ENCODE measurements at regions not wholly inside any gene's neighbourhood (a gene's known extent, or its start where the extent isn't known, plus 50 kb on each side); places are given as distances from the start of the nearest gene placed in this dataset.

DNA sequence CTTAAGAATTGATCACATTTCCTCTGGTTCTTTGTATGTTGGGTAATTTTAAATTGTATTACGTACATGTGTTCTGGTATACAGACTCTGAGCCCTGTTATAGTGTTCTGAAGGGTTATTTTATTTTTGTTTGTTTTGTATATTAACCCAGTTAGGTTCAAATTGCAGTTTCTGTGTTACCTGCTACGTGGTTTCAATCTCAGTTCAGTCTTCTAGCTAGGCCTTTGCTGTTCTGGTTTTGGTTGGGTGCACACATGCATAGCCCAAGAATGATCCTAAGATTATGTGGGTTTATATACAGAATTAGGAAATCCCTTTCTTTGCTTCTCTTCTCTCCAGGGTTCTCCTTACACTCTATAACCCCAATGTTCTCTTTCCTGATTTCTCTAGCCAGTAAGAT is 161.0 kb downstream of the PPP1R2C start:
- Histone ChIP-seq H3K27me3 (ENCODE audit: insufficient read depth, low read length, poor library complexity) (no peaks in the 10 kb centered on the region), H3K4me2 (ENCODE audit: insufficient read depth, low read length) (no peak overlapping the region), H3K4me3 (ENCODE audit: low read depth in 1 of 2, low read length in 2 of 2) (no peak overlapping the region), H3K4me1 (ENCODE audit: insufficient read depth, low read length) (peaks cover 14% of the 10 kb centered on the region), H3K27ac (ENCODE audit: low read length) (no peak overlapping the region), H3K79me2 (ENCODE audit: insufficient read depth, low read length) (no peaks in the 10 kb centered on the region), H3K9ac (ENCODE audit: low read depth, low read length) (no peak overlapping the region), H4K20me1 (ENCODE audit: insufficient read depth, low read length) (no peaks in the 10 kb centered on the region), H2AFZ (ENCODE audit: low read depth, low read length) (no peak overlapping the region), H3K36me3 (ENCODE audit: insufficient read depth, low read length) (no peaks in the 10 kb centered on the region), H3K9me3 (ENCODE audit: insufficient read depth, low read length, severe bottlenecking) (no peaks in the 10 kb centered on the region)
- TF ChIP-seq, protein P1, sequence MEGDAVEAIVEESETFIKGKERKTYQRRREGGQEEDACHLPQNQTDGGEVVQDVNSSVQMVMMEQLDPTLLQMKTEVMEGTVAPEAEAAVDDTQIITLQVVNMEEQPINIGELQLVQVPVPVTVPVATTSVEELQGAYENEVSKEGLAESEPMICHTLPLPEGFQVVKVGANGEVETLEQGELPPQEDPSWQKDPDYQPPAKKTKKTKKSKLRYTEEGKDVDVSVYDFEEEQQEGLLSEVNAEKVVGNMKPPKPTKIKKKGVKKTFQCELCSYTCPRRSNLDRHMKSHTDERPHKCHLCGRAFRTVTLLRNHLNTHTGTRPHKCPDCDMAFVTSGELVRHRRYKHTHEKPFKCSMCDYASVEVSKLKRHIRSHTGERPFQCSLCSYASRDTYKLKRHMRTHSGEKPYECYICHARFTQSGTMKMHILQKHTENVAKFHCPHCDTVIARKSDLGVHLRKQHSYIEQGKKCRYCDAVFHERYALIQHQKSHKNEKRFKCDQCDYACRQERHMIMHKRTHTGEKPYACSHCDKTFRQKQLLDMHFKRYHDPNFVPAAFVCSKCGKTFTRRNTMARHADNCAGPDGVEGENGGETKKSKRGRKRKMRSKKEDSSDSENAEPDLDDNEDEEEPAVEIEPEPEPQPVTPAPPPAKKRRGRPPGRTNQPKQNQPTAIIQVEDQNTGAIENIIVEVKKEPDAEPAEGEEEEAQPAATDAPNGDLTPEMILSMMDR (IDR thresholded peaks at IDR 0.05; ENCODE audit: borderline replicate concordance, extremely low read depth, low read length, poor library complexity, severe bottlenecking): no peak
- TF ChIP-seq EZH2 (IDR thresholded peaks at IDR 0.05; ENCODE audit: borderline replicate concordance, low read depth, low read length, severe bottlenecking): no peak
- DNase-seq (no peak), ATAC-seq (ENCODE audit: insufficient read depth, low read depth) (no peak)

DNA sequence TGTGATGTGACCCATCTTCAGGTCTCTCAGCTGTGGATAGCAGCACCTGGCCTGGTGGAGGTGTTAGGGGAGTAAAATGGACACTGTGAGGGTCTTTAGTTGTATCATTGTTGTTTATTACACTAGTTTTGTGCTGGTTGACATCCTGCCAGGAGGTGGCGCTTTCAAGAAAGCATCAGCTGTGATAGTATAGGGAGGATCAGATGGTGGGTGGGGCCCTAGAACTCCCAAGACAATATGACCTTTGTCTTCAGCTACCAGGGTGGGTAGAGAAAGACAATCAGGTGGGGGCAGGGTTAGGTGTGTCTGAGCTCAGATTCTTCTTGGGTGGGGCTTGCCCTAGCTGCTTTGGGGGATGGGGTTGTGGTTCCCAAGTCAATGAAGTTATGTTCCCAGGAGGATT is 162.8 kb downstream of the PPP1R2C start:
- Histone ChIP-seq H3K4me3 (ENCODE audit: low read depth in 1 of 2, low read length in 2 of 2) (no peak overlapping the region), H2AFZ (ENCODE audit: low read depth, low read length) (no peak overlapping the region), H3K4me2 (ENCODE audit: insufficient read depth, low read length) (no peak overlapping the region), H3K9ac (ENCODE audit: low read depth, low read length) (no peak overlapping the region), H3K27me3 (ENCODE audit: insufficient read depth, low read length, poor library complexity) (no peaks in the 10 kb centered on the region), H3K79me2 (ENCODE audit: insufficient read depth, low read length) (no peaks in the 10 kb centered on the region), H4K20me1 (ENCODE audit: insufficient read depth, low read length) (no peaks in the 10 kb centered on the region), H3K4me1 (ENCODE audit: insufficient read depth, low read length) (peaks cover 14% of the 10 kb centered on the region), H3K36me3 (ENCODE audit: insufficient read depth, low read length) (no peaks in the 10 kb centered on the region), H3K9me3 (ENCODE audit: insufficient read depth, low read length, severe bottlenecking) (no peaks in the 10 kb centered on the region), H3K27ac (ENCODE audit: low read length) (no peak overlapping the region; the same call in 1 of the 2 replicates)
- ATAC-seq (ENCODE audit: insufficient read depth, low read depth) (no peak), DNase-seq (peak; percentile 20)
- TF ChIP-seq, protein P1 (IDR thresholded peaks at IDR 0.05; ENCODE audit: borderline replicate concordance, extremely low read depth, low read length, poor library complexity, severe bottlenecking): peak; percentile 49
- no peak for TF ChIP-seq EZH2 (IDR thresholded peaks at IDR 0.05; ENCODE audit: borderline replicate concordance, low read depth, low read length, severe bottlenecking)

DNA sequence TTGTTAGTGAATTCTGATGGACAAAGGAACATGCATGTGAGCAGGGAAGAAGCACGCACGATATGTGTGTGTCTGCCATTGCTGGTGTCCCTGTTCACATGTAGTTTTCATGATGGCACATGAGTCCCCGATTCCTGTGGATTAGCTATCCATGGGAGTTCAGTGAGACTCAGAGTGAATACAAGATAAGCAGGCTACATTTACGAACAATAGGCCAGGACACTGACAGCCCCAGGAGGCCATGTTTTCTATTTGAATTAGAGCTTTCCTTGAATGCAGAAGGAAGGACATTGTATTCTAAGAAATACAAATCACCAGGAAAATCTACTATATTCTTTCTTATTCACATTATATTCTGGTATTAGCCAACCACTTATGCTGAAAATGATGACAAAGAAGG is 171.4 kb downstream of the PPP1R2C start:
- Histone ChIP-seq H3K36me3 (ENCODE audit: insufficient read depth, low read length) (no peaks in the 10 kb centered on the region), H3K27me3 (ENCODE audit: insufficient read depth, low read length, poor library complexity) (no peaks in the 10 kb centered on the region), H4K20me1 (ENCODE audit: insufficient read depth, low read length) (no peaks in the 10 kb centered on the region), H3K4me3 (ENCODE audit: low read depth in 1 of 2, low read length in 2 of 2) (no peak overlapping the region), H3K9ac (ENCODE audit: low read depth, low read length) (no peak overlapping the region), H3K4me1 (ENCODE audit: insufficient read depth, low read length) (no peaks in the 10 kb centered on the region), H3K27ac (ENCODE audit: low read length) (no peak overlapping the region), H3K79me2 (ENCODE audit: insufficient read depth, low read length) (no peaks in the 10 kb centered on the region), H3K9me3 (ENCODE audit: insufficient read depth, low read length, severe bottlenecking) (no peaks in the 10 kb centered on the region), H3K4me2 (ENCODE audit: insufficient read depth, low read length) (no peak overlapping the region), H2AFZ (ENCODE audit: low read depth, low read length) (no peak overlapping the region)
- TF ChIP-seq, protein P1 (IDR thresholded peaks at IDR 0.05; ENCODE audit: borderline replicate concordance, extremely low read depth, low read length, poor library complexity, severe bottlenecking): no peak
- no peak for TF ChIP-seq EZH2 (IDR thresholded peaks at IDR 0.05; ENCODE audit: borderline replicate concordance, low read depth, low read length, severe bottlenecking)
- ATAC-seq (ENCODE audit: insufficient read depth, low read depth): no peak
- no peak for DNase-seq

DNA sequence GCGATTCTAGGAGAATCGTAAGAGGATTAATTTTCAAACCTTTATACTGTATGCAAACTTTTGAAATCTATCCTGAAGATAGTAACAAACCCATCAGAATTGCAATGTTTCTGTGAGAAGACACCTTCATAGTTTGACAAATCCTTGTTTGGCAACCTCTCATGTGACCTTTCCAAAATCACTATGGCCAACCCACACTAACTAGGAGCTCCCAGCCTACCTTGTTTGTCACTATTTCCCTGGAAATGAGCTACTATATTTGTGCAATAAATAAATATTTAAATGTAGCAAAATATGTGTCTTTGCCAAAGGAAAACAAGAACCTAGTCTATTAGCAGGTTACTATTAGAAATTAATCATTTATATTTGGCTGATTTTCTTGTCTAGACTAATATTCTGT is 173.7 kb downstream of the PPP1R2C start:
- H3K27me3 ChIP-seq (ENCODE audit: insufficient read depth, low read length, poor library complexity): no peaks in the 10 kb centered on the region
- no peaks in the 10 kb centered on the region for H3K36me3 ChIP-seq (ENCODE audit: insufficient read depth, low read length)
- no peak overlapping the region for H3K9ac ChIP-seq (ENCODE audit: low read depth, low read length)
- DNase-seq: no peak
- no peak for ATAC-seq (ENCODE audit: insufficient read depth, low read depth)
- no peaks in the 10 kb centered on the region for H3K79me2 ChIP-seq (ENCODE audit: insufficient read depth, low read length)
- no peak overlapping the region for H3K4me2 ChIP-seq (ENCODE audit: insufficient read depth, low read length)
- H3K9me3 ChIP-seq (ENCODE audit: insufficient read depth, low read length, severe bottlenecking): no peaks in the 10 kb centered on the region
- no peaks in the 10 kb centered on the region for H3K4me1 ChIP-seq (ENCODE audit: insufficient read depth, low read length)
- no peak for TF ChIP-seq EZH2 (IDR thresholded peaks at IDR 0.05; ENCODE audit: borderline replicate concordance, low read depth, low read length, severe bottlenecking)
- TF ChIP-seq, protein P1 (IDR thresholded peaks at IDR 0.05; ENCODE audit: borderline replicate concordance, extremely low read depth, low read length, poor library complexity, severe bottlenecking): no peak
- no peak overlapping the region for H2AFZ ChIP-seq (ENCODE audit: low read depth, low read length)
- no peak overlapping the region for H3K4me3 ChIP-seq (ENCODE audit: low read depth in 1 of 2, low read length in 2 of 2)
- H4K20me1 ChIP-seq (ENCODE audit: insufficient read depth, low read length): no peaks in the 10 kb centered on the region
- no peak overlapping the region for H3K27ac ChIP-seq (ENCODE audit: low read length)
